GM18867 (cell line): ENCODE measurements at regions not wholly inside any gene's neighbourhood (a gene's known extent, or its start where the extent isn't known, plus 50 kb on each side); places are given as distances from the start of the nearest gene placed in this dataset.

Source experiments
- ATAC-seq: cut with Tn5 transposase; IDR thresholded peaks from one replicate; pipeline ENCODE4 v1.9.1; 2021; ENCODE audit warnings: mild to moderate bottlenecking, moderate library complexity; ENCODE audit not compliant: unreplicated experiment

GRCh38 chr11:11789735-11790369 lies 51.9 kb upstream of the USP47 start:
- ATAC-seq = no peak

GRCh38 chr11:11788063-11788710 lies 53.6 kb upstream of the USP47 start:
- ATAC-seq = peak; percentile 6

GRCh38 chr11:11787305-11788062 lies 54.3 kb upstream of the USP47 start:
- peak; percentile 81 for ATAC-seq

GRCh38 chr11:11786771-11787170 lies 55.0 kb upstream of the USP47 start:
- ATAC-seq = no peak

- ATAC-seq = no peak
Observed at GRCh38 chr11:11786234-11786633, 55.5 kb upstream of the USP47 start.

- ATAC-seq = no peak
Observed at GRCh38 chr11:11782532-11783110, 59.2 kb upstream of the USP47 start.

GRCh38 chr11:11780858-11781257 lies 60.9 kb upstream of the USP47 start:
- ATAC-seq = no peak

GRCh38 chr11:11779975-11780374 lies 61.8 kb upstream of the USP47 start:
- no peak for ATAC-seq

GRCh38 chr11:11777897-11778296 lies 63.9 kb upstream of the USP47 start:
- ATAC-seq = no peak

- no peak for ATAC-seq
Observed at GRCh38 chr11:11776714-11777113, 65.1 kb upstream of the USP47 start.

- no peak for ATAC-seq
Observed at GRCh38 chr11:11774928-11775327, 66.8 kb upstream of the USP47 start.

GRCh38 chr11:11772865-11773515 lies 68.8 kb upstream of the USP47 start:
- no peak for ATAC-seq

GRCh38 chr11:11770921-11771486 lies 70.8 kb upstream of the USP47 start:
- no peak for ATAC-seq

GRCh38 chr11:11770296-11770695 lies 71.5 kb upstream of the USP47 start:
- no peak for ATAC-seq

GRCh38 chr11:11769782-11770181 lies 72.0 kb upstream of the USP47 start:
- no peak for ATAC-seq

GRCh38 chr11:11769362-11769761 lies 72.4 kb upstream of the USP47 start:
- ATAC-seq = no peak

GRCh38 chr11:11764423-11764803 lies 77.4 kb upstream of the USP47 start:
- ATAC-seq = no peak

- ATAC-seq = no peak
Observed at GRCh38 chr11:11763796-11764422, 77.9 kb upstream of the USP47 start.

GRCh38 chr11:11760838-11761237 lies 80.9 kb upstream of the USP47 start:
- no peak for ATAC-seq

- no peak for ATAC-seq
Observed at GRCh38 chr11:11758603-11759196, 83.1 kb upstream of the USP47 start.
